SIG-M5 treated with dmso at 0.1 percent for 504 hours (cell line): ENCODE measurements at regions not wholly inside any gene's neighbourhood (a gene's known extent, or its start where the extent isn't known, plus 50 kb on each side); places are given as distances from the start of the nearest gene placed in this dataset.

Experiments used
- DNase-seq: peaks from one replicate; lab custom pipeline; 2025; ENCODE audit not compliant: unreplicated experiment; lab: John Stamatoyannopoulos, UW

DNA sequence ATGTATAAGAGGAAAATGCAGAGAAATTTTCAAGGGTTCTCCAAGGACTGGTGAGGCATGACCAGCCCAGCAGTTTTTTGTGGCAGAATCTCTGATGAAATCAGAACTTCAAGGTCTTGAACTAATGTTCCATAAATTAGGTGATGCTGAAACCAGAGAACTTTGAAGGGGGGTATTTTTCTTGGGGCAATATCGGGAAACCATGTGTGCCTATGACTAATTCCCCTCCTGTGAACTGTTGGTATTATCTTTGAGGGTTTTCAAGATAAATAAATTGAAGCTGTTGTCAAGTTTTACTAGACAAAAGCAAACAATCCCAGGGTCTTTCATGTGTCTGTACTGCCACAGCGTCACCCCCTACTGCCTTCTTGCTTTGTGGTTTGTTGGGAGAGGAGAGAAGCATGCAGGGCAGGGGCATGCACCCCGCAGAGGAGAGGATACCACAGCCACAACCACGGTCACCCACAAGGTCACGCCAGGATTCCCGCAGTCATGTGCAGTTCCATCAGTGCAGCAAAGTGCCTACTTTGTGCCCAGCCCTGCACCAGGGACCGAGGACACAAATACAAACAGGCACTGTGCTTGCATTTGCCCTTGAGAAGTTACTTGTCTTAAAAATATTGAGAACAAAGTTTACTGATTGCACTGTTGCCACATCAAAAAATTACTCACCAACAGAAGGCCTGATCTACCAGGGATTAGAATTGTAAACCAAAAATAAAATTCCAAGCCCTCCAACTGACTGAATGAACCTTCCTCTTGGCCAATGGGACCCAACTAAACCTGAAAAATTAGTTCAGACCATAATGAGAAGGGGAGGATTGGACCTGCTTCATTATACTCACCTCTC is 413.3 kb upstream of the TRIB2 start:
- no peak for DNase-seq

DNA sequence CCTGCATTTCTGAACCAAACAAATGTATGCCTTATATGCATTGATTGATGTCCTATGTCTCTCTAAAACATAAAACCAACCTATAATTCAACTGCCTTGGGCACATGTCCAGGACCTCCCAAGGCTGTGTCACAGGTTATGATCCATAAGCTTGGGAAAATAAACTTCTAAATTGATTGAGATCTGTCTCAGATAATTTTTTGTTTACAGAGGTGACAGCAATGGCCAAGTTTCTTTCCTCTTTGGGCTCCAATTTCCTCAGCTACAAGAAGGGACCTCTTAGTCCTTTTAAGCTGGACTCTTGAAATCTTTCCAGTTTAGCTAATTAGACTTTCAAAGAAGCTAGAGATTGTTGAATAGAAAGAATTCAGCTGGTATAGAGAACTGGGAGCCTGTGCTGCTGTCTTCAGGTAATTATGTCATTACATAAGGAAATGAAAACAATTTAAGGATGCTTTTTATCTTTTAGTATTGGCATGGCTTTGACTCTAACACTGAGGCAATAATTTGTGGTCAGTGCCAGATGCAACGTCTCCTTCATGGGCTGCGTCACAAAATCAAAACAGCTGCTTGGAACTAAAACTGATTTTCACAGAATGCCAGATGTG is 412.1 kb upstream of the TRIB2 start:
- DNase-seq, result no peak

DNA sequence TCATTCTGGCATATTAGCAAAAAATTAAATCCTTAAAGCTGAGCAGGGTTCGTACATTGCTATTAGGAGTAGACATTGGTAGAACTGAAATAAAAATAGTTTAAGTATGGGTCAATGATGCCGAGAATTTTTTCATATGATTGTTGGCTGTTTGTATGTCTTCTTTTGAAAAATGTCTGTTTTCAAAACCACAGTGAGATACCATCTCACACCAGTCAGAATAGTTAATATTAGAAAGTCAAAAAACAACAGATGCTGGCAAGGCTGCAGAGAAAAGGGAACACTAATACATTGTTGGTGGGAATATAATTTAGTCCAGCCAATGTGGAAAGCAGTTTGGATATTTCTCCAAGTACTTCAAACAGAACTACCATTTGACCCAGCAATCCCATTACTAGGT is 410.8 kb upstream of the TRIB2 start:
- DNase-seq, result no peak

DNA sequence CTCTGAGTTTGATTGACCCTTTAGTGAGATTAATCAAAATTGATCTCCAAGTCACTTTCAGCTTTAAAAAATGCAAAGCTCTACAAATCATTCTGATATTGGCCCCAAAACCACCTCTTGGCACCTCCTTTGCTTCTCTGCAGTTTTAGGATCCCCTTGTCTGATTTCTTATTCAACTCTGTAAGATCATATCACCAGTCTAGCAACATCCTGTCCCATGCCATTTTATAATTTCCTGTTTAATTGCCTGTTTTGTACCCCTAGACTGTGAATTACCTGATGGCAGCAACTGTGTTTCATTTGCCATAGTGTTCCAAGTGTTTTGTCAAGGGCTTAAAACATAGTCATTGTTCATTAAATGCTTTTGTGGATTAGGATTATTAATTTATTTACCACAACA is 406.3 kb upstream of the TRIB2 start:
- DNase-seq, result no peak

DNA sequence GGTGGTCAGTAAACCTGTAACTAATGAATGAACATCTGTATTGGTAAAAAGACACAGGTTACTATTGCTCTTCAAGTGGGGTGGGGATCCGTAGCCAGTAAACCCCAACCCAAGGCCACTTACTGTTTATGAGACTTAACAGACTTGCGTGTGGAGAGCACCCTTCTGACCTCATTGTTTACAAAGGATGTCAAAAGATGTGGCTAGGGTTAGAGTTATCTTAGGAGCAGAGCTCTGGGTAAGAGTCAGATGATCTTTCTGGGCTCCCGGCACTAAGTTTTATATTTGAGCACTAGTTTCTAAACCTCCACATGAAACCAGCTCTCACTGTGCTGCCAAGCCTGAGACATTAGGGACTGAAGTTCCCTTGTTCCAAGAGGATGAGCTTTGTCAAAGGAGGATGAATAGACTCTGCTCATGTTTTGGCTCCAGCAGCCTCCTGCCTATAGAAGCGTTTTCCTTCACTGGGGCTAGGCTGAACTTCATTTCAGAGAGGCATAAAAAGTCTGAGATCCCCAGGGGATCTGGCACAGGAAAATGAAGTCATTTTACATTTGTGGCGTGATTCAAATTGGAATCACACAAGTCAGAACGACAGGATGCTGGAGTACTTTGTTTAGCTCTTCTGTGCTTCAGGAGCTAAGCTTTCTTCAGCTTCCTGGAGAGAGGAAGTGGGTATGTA is 403.1 kb upstream of the TRIB2 start:
- DNase-seq, result no peak

DNA sequence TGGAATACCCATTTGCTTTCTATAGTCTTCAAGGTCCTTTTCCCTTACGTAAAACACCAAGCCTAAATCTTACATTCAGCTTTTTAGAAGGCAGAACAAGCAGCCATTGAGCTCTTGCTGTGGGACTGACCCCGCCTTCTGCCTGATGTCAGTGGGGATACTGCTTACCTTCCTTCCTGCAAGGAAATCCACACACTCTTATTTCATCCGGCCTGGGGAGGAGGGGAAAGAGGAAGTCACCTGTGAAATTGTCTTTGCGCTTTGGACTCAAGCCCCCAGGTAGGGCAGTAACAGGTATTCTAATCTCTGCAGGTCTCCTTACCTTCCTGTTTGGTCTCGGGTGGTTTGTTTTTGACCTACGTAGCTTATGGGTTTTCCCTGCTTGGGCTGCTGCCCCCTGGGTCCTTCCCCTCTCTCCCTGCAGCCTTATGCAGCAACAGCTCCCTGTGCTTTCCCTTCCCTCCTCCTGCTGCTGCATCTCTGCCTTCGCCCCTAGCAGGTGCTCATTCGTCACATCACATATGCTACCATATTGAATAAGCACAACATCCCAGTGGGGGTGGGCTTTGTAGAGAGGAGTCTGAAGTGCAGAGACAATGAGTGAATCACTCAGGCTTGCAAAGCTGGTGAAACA is 402.5 kb upstream of the TRIB2 start:
- DNase-seq, result no peak

DNA sequence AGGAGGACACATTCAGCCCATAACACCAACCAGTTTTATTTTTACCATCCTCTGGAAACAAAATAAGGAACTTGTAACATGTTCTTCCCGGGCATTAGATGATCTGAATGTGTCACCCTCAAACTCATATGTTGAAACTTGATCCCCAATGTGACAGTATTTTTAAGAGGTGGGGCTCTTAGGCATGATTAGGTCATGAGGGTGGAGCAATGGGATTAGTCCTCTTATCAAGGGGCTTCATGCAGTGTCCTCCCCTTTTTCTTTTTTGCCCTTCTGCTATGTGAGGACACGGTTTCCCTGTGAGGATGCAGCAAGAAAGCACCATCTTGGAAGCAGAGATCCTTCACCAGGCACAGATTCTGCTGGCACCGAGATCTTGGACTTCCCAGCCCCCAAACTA is 401.5 kb upstream of the TRIB2 start:
- no peak for DNase-seq

DNA sequence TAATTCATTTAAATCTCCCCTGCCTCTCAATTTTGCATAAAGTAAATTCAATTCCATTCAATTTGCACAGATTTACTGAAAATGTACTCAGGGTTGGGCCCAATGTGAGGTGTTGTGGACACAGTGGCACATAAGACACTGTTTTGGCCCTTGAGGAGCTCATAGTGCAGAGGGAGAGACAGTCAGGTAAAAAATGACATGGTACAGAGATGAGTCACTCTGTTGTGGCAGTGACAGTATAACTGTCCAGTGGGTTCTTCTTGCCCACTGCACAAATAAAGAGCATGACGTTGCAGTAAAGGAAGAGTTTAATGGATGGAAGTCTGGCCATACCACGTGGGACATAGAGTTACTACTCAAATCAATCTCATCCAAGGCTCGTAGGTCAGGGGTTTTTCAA is 400.3 kb upstream of the TRIB2 start:
- DNase-seq, result no peak

DNA sequence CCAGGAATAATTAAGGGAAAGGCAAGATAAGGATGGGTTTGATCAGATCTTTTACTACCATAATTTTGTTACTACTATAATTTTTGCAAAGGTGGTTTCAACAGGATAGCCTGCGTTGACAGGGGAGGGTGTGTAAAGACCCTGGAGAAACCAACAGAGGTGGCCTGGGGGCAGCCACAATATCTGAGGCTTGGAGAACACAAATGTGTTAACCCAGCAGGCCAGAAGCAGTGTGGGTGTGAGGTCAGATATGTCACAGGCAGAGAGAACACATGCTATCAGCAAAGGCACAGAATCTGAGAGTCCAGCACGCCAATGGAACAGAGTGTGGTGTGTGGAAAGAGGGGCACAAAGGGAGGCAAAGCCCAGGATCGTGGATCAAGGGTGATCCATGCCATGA is 399.4 kb upstream of the TRIB2 start:
- no peak for DNase-seq

DNA sequence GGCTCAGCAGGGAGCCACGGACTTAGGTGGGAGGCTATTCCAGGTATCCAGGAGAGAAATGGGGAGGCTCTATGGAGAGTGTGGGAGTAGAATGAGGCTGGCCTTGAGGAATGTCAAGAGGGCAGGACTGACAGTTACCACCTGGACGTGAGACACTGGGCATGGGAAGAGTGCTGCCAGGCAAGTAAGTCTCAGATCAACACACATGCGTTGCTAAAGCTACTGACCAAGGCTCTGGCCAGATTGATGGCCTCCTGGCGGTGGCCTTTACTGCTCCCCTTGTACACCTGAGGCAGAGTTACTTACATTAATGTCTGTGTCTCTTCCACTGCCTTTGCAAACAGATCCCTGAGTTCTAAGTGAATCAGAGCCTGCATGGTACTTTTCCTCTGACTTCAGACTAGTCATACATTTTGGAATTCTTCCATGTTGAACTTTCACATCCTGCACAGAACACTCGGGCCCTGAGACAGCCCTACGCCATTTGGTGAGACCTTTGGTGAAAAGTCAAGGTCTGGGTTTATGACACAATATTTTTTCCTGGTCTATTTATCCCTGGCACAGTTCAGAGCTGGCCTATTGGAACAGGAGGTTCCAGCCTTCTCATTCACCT is 398.8 kb upstream of the TRIB2 start:
- DNase-seq, result no peak

DNA sequence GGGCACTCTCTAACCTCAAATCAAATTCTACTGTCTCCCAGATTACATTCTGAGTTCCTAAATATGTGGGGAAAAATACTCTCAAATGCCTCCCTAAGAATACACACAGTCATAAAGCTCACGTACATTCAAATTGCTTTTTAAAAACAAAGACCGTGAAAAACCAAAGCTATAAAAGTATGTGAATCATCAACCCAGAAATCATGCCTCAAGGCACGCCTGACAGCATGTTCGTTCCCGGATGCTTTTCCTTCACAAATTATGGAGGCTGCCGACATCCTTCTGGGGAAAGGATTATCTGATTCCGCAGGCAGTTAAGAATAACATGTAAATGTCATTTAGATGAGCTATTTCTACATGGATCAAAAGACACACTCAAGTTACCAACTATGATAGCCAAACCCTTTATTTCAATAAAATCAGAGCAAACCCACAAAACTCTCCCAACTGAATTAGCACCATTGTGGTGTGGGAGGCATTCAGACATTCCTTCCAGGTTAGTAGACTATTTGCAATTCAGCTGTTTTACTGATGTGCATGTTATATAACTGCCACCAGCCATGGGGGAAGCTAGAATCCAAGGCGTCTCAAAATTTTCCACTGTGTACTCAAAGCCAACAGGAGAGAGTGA is 398.2 kb upstream of the TRIB2 start:
- DNase-seq, result no peak

DNA sequence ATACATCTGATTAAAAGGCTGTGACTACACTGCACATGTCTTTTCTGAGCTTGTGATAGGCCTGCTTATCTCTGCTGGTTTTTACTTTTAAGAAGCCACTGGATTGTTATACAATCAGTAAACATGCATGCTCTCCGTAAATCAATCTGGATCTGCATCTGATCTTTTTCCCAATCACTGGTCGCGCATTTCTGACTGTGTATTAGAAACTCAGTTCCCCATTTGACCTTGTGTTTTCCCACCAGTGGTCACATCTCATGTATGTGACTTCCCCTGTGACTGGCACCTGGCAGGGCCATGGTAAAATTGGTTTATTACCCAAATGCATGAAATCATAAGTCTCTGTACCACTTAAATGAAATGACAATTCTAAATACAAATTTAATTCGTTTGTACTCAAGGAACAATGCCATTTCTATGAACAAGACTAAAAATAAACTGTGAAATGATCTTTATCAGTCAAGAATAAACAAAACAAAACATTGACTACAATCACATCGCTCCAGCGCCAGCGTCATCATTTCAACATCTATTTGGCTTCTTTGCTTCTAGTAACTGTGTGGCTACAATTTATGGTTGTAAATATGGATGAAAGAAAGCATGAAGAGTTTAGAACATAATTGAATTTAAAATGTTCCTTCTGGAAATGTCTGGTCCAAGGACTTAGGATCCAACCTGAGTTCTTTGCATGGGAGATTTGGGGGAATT is 396.6 kb upstream of the TRIB2 start:
- no peak for DNase-seq

DNA sequence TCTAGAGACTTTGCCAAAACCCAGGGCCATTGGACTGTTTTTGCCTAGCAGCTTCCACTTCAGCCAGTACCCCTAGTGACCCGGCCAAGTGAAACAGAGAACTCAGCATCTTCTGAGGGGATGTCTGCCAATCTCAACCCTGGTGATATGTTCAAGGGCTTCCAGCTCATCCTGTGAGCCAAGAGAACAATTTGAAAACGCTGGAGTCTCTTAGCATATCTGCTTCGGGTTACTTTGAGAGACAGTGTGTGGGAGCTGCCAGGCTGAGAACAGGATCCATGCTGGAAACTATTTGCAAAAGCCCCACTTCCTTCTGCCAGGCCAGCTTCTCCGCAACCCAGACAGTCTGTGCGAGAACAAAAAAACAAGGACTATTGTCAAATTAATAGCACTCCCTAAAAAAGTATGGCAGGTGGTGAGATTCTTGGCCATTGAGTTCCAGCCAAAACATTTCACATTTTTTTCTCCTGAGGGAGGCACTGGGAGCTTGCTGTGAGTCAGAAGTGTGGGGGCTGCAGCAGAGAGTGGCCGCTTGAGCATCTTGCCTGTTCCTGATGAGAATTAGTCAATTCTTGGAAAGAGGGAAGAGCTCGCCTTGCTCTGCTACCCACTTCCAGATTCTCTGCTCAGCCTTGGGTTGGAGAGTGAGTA is 395.6 kb upstream of the TRIB2 start:
- DNase-seq, result no peak

DNA sequence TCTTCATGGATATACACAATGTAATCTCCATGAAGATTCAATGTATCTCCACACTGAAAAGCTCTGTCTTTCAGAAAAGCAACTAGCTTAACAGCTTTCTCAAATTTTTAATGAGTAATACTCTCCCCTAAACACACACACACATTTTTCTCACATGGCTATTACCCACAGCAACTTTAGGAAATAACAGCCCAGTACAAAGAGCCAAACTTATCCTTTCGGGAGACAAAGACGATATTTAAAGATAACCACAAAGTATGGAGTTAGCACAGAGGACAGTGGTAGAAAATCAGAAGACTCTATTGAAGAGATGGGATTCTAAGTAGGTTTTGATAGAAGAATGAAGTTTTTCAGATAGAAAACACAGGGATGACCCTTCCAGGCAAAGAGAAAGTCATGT is 394.9 kb upstream of the TRIB2 start:
- no peak for DNase-seq

DNA sequence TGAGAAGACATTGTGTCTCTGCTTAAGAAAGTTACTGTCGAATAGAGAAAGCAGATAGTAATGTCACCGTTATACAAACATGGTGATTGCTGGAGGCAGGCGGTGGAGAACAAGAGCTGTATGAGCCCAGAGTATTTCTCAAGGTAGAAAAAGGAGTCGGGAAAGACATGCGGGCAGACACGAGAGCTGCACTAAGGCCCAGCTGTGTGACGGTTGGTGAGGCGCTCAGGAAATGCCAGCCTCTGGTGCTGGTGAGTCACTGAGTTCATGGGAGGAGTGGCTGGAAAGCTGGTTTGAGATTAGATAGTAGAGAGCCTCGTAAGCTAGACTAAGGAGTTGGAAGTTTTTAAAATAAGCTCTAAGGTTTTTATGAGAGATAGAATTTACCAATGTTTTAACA is 390.9 kb upstream of the TRIB2 start:
- DNase-seq, result no peak

DNA sequence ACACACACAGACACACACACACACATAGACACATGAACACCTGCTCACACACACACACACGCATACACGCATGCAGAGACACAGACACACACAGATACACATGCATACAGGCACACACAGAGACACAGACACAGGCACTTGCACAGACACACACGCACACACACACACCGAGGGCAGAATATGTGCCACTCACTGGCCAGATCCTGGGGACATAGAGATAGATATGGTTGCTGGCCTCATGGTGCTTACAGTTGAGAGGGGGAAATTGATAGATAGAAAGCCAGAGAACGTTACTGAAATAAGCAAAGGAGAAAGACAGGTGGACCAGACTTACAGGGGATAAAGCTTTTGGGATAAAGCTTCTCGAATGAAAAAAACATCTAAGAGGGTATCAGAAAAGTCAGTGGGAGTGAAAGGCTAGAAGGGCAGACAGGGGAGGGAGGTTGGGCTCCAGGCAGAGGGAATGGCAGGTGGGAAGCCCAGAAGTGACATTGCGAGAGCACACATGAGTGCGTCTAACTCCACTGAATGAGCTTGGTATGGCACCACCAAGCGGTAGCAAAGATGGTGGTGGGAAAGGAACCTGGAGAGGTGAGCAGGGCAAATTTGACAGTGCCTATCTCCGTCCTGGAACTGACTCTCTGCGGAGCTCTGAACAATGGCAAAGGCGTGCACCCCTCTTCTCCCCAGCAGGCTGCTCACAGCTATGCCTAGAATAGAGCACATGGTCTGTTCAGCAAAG is 390.1 kb upstream of the TRIB2 start:
- no peak for DNase-seq

DNA sequence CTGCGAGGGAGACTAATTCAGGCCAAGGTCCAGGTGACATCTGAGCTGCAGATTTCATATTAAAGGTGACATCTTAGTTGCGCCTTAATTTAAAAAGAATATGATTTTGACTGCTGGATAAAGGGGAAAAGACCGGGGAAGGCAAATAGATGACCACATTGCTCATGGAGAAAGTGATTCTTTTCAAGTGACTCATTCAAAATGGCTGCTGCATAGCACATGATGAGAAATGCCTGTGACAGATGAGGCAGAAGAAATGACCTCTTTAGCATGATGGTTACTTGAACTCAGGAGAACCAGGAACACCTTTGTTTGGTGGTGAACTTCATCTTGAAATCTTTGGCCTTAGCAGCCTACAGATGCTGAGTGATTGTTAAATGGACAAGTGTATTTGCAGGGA is 385.8 kb upstream of the TRIB2 start:
- DNase-seq, result no peak

DNA sequence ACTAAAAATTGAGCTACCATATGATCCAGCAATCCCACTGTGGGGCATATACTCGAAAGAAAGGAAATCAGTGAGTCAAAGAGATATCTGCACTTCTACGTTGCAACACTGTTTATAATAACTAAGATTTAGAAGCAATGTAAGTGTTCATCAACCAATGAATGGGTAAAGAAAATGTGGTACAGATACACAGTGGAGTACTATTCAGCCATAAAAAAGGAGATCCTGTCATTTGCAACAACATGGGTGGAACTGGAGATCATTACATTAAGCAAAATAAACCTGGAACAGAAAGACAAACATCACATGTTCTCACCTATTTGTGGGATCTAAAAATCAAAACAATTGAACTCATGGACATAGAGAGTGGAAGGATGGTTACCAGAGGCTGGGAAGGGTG is 385.0 kb upstream of the TRIB2 start:
- DNase-seq, result no peak

DNA sequence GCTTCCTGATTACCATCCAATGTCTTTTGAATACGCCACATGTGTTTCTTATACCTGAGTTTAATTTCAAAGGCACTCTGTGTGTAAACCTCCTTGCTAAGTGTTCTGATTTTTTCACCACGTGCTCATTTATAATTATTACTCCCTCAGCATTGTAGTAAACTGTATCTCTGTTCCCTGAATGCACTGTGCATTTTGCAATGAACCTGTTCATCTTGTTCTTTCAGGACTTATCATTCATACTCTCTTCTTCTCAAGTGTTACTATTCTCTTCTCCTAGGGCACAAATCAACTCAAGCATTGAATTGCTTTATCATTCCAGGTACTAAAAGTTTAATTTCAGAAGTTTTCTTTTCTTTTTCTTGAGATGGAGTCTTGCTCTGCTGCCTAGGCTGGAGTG is 383.4 kb upstream of the TRIB2 start:
- DNase-seq, result no peak
